ENCODE measurements at regions not wholly inside any gene's neighbourhood (a gene's known extent, or its start where the extent isn't known, plus 50 kb on each side); places are given as distances from the start of the nearest gene placed in this dataset.

GRCh38 chr6:115360602-115361325, 699.9 kb downstream of the FRK start:
- DNase-seq, result no peak
- Histone ChIP-seq H3K4me1 (no peaks in the 10 kb centered on the region), H3K36me3 (no peaks in the 10 kb centered on the region), H3K27ac (no peak overlapping the region), H3K4me3 (no peak overlapping the region), H3K9me3 (peaks cover 0 to 2% (median 0%) of the 10 kb centered on the region in 4 donors), H3K27me3 (no peaks in the 10 kb centered on the region)
- no peak for TF ChIP-seq POLR2A (IDR thresholded peaks at IDR 0.05)
- no peak for TF ChIP-seq POLR2AphosphoS5 (IDR thresholded peaks at IDR 0.05)
- TF ChIP-seq EP300 (IDR thresholded peaks at IDR 0.05), result no peak
- TF ChIP-seq CTCF (IDR thresholded peaks at IDR 0.05), result no peak
- WGBS, 2 donors, result 84 to 87% methylated on average over 2 of the region's 2 CpGs
- intact Hi-C loops (cut with DNase I), result no loop called here

DNA sequence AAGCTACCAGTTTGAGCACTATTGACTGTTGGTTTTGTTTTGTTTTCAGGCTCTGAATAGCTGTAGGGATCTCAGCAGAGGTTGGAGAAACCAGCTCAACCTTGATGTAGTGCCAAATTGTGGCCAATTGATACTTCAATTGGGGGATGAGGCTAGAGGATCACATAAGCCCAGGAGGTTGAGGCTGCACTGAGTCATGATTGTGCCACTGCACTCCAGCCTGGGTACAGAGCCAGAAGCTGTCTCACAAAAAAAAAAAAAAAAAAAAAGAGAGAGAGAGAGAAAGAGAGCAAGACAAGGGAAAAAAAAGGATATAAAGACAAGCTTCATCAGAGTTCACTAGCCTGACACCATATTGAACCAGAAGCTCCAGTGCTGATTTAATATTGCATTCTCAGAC, 702.1 kb downstream of the FRK start:
- Histone ChIP-seq H3K9me3 (no peaks in the 10 kb centered on the region), H3K4me3 (no peak overlapping the region), H3K36me3 (no peaks in the 10 kb centered on the region), H3K27me3 (no peaks in the 10 kb centered on the region), H3K27ac (no peak overlapping the region), H3K4me1 (no peaks in the 10 kb centered on the region)
- intact Hi-C loops (cut with DNase I), result no loop called here
- no peak for TF ChIP-seq POLR2A (IDR thresholded peaks at IDR 0.05)
- no peak for TF ChIP-seq EP300 (IDR thresholded peaks at IDR 0.05)
- TF ChIP-seq CTCF (IDR thresholded peaks at IDR 0.05), result no peak
- TF ChIP-seq POLR2AphosphoS5 (IDR thresholded peaks at IDR 0.05), result no peak
- no peak for DNase-seq

DNA sequence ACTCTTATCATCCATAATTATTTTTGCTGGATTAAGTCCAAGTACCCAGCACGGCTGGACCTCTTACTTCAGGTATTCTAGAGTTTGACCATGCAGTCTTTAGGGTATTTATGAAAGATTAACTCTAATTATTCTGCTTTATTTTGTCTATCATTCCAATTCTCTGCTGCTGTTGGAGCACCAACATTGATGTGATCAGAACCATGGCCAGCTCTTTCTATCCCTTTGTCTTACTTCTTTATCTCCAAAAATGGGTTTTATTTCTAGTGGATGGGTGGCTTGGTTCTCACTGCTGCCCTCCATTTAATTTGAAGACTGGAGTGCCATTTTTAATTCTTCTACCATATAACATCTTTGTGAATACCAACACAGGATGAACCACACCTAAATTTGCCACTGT, 704.3 kb downstream of the FRK start:
- Histone ChIP-seq H3K9me3 (no peaks in the 10 kb centered on the region), H3K27me3 (no peaks in the 10 kb centered on the region), H3K4me3 (no peak overlapping the region), H3K27ac (no peak overlapping the region), H3K36me3 (no peaks in the 10 kb centered on the region), H3K4me1 (no peaks in the 10 kb centered on the region)
- 59 to 84% methylated on average over 1 of the region's 1 CpG for WGBS, 2 donors
- no peak for DNase-seq
- TF ChIP-seq POLR2AphosphoS5 (IDR thresholded peaks at IDR 0.05), result no peak
- TF ChIP-seq EP300 (IDR thresholded peaks at IDR 0.05), result no peak
- TF ChIP-seq POLR2A (IDR thresholded peaks at IDR 0.05), result no peak
- TF ChIP-seq CTCF (IDR thresholded peaks at IDR 0.05), result no peak
- intact Hi-C loops (cut with DNase I), result no loop called here

GRCh38 chr6:115323001-115323400, 737.7 kb downstream of the FRK start:
- no peaks in the 10 kb centered on the region for H3K27me3 ChIP-seq
- 85 to 94% methylated on average over 1 of the region's 1 CpG for WGBS, 2 donors
- H3K4me3 ChIP-seq, result no peak overlapping the region
- no peak overlapping the region for H3K27ac ChIP-seq
- intact Hi-C loops (cut with DNase I), result no loop called here
- no peak for DNase-seq
- TF ChIP-seq EP300 (IDR thresholded peaks at IDR 0.05), result no peak
- no peak for TF ChIP-seq POLR2A (IDR thresholded peaks at IDR 0.05)
- no peak for TF ChIP-seq POLR2AphosphoS5 (IDR thresholded peaks at IDR 0.05)
- TF ChIP-seq CTCF (IDR thresholded peaks at IDR 0.05), result no peak
- no peaks in the 10 kb centered on the region for H3K4me1 ChIP-seq
- no peaks in the 10 kb centered on the region for H3K9me3 ChIP-seq
- no peaks in the 10 kb centered on the region for H3K36me3 ChIP-seq

- H3K9me3 ChIP-seq, result no peaks in the 10 kb centered on the region
- no peaks in the 10 kb centered on the region for H3K27me3 ChIP-seq
- TF ChIP-seq CTCF (IDR thresholded peaks at IDR 0.05) (no peak), EP300 (IDR thresholded peaks at IDR 0.05) (no peak), POLR2AphosphoS5 (IDR thresholded peaks at IDR 0.05) (no peak), POLR2A (IDR thresholded peaks at IDR 0.05) (no peak)
- no peaks in the 10 kb centered on the region for H3K36me3 ChIP-seq
- no peaks in the 10 kb centered on the region for H3K4me1 ChIP-seq
- intact Hi-C loops (cut with DNase I), result no loop called here
- no peak overlapping the region for H3K27ac ChIP-seq
- H3K4me3 ChIP-seq, result no peak overlapping the region
- 73 to 93% methylated on average over 1 of the region's 1 CpG for WGBS, 2 donors
- DNase-seq, result no peak
These were observed 740.9 kb downstream of the FRK start for GRCh38 chr6:115319823-115320222.
